IPS-20b (cell line): ENCODE measurements at regions not wholly inside any gene's neighbourhood (a gene's known extent, or its start where the extent isn't known, plus 50 kb on each side); places are given as distances from the start of the nearest gene placed in this dataset.

ENCODE experiments used
- H3K27ac ChIP-seq: one replicate; pipeline ENCODE4 v1.5.1; 2013; ENCODE audit warnings: low read length
- H3K27me3 ChIP-seq: 2 replicates; pipeline ENCODE4 v1.6.1; 2013; ENCODE audit warnings: mild to moderate bottlenecking, low read length, inconsistent platforms; ENCODE audit not compliant: insufficient read depth
- H3K36me3 ChIP-seq: 2 replicates; pipeline ENCODE4 v1.6.1; 2013; ENCODE audit warnings: low read depth, mild to moderate bottlenecking, inconsistent platforms, low read length, moderate library complexity; ENCODE audit not compliant: insufficient read depth
- H3K4me1 ChIP-seq: 2 replicates; pipeline ENCODE4 v1.6.1; 2013; ENCODE audit warnings: mild to moderate bottlenecking, control low read depth, inconsistent platforms, low read length, moderate library complexity; ENCODE audit not compliant: insufficient read depth
- H3K4me3 ChIP-seq: 2 replicates; pipeline ENCODE4 v1.5.1; 2013; ENCODE audit warnings: mild to moderate bottlenecking, low read length, inconsistent platforms
- H3K9ac ChIP-seq: 2 replicates; pipeline ENCODE4 v1.6.1; 2013; ENCODE audit warnings: low read depth, mild to moderate bottlenecking, inconsistent platforms, low read length, moderate library complexity
- H3K9me3 ChIP-seq: 2 replicates; pipeline ENCODE4 v1.6.1; 2013; ENCODE audit warnings: mild to moderate bottlenecking, low read depth, low read length, inconsistent platforms; ENCODE audit not compliant: insufficient read depth

GRCh38 chr9:88805217-88805943 lies 185.9 kb upstream of the S1PR3 start:
- Histone ChIP-seq H3K4me3 (no peak overlapping the region), H3K9me3 (no peaks in the 10 kb centered on the region), H3K9ac (no peak overlapping the region)

GRCh38 chr9:88807426-88807825 lies 183.8 kb upstream of the S1PR3 start:
- Histone ChIP-seq H3K9ac (no peak overlapping the region), H3K36me3 (no peaks in the 10 kb centered on the region), H3K4me3 (no peak overlapping the region), H3K9me3 (no peaks in the 10 kb centered on the region), H3K27ac (no peak overlapping the region), H3K27me3 (no peaks in the 10 kb centered on the region), H3K4me1 (no peaks in the 10 kb centered on the region)

More at GRCh38 chr9:88805217-88805943, 185.9 kb upstream of the S1PR3 start:
- Histone ChIP-seq H3K36me3 (no peaks in the 10 kb centered on the region), H3K4me1 (no peaks in the 10 kb centered on the region), H3K27ac (no peak overlapping the region), H3K27me3 (no peaks in the 10 kb centered on the region)

- H3K27ac ChIP-seq: no peak overlapping the region
- H3K36me3 ChIP-seq: no peaks in the 10 kb centered on the region
- H3K4me1 ChIP-seq: no peaks in the 10 kb centered on the region
- no peak overlapping the region for H3K9ac ChIP-seq
- H3K27me3 ChIP-seq: no peaks in the 10 kb centered on the region
- H3K9me3 ChIP-seq: no peaks in the 10 kb centered on the region
- no peak overlapping the region for H3K4me3 ChIP-seq
Observed at GRCh38 chr9:88808019-88808656, 183.1 kb upstream of the S1PR3 start.

GRCh38 chr9:88808761-88809354 lies 182.4 kb upstream of the S1PR3 start:
- Histone ChIP-seq H3K4me1 (no peaks in the 10 kb centered on the region), H3K27ac (no peak overlapping the region), H3K36me3 (no peaks in the 10 kb centered on the region), H3K27me3 (no peaks in the 10 kb centered on the region), H3K9me3 (no peaks in the 10 kb centered on the region), H3K9ac (no peak overlapping the region), H3K4me3 (no peak overlapping the region)

GRCh38 chr9:88809355-88810161 lies 181.7 kb upstream of the S1PR3 start:
- Histone ChIP-seq H3K27me3 (no peaks in the 10 kb centered on the region), H3K9ac (no peak overlapping the region), H3K27ac (no peak overlapping the region), H3K4me1 (no peaks in the 10 kb centered on the region), H3K9me3 (no peaks in the 10 kb centered on the region), H3K36me3 (no peaks in the 10 kb centered on the region), H3K4me3 (no peak overlapping the region)

- Histone ChIP-seq H3K27ac (no peak overlapping the region), H3K36me3 (no peaks in the 10 kb centered on the region), H3K4me1 (no peaks in the 10 kb centered on the region), H3K4me3 (no peak overlapping the region), H3K9ac (no peak overlapping the region), H3K27me3 (no peaks in the 10 kb centered on the region), H3K9me3 (no peaks in the 10 kb centered on the region)
Observed at GRCh38 chr9:88810826-88811225, 180.4 kb upstream of the S1PR3 start.

- Histone ChIP-seq H3K9me3 (no peaks in the 10 kb centered on the region), H3K4me3 (no peak overlapping the region), H3K9ac (no peak overlapping the region), H3K27ac (no peak overlapping the region), H3K4me1 (no peaks in the 10 kb centered on the region), H3K36me3 (no peaks in the 10 kb centered on the region), H3K27me3 (no peaks in the 10 kb centered on the region)
Observed at GRCh38 chr9:88811511-88811910, 179.8 kb upstream of the S1PR3 start.

- Histone ChIP-seq H3K9ac (no peak overlapping the region), H3K27me3 (no peaks in the 10 kb centered on the region), H3K27ac (no peak overlapping the region), H3K36me3 (no peaks in the 10 kb centered on the region), H3K9me3 (no peaks in the 10 kb centered on the region), H3K4me1 (peaks cover 3% of the 10 kb centered on the region; the same call in 1 of the 2 replicates), H3K4me3 (no peak overlapping the region)
Observed at GRCh38 chr9:88812938-88813637, 178.2 kb upstream of the S1PR3 start.

- Histone ChIP-seq H3K27ac (no peak overlapping the region), H3K4me1 (peaks cover 7% of the 10 kb centered on the region; the same call in 1 of the 2 replicates), H3K9me3 (no peaks in the 10 kb centered on the region), H3K27me3 (no peaks in the 10 kb centered on the region), H3K36me3 (no peaks in the 10 kb centered on the region), H3K4me3 (no peak overlapping the region), H3K9ac (no peak overlapping the region)
Observed at GRCh38 chr9:88813638-88814209, 177.5 kb upstream of the S1PR3 start.

- no peak overlapping the region for H3K27ac ChIP-seq
Observed at GRCh38 chr9:88814577-88814976, 176.7 kb upstream of the S1PR3 start.

GRCh38 chr9:88816141-88816540 lies 175.1 kb upstream of the S1PR3 start:
- no peaks in the 10 kb centered on the region for H3K36me3 ChIP-seq
- no peaks in the 10 kb centered on the region for H3K9me3 ChIP-seq
- H3K9ac ChIP-seq: no peak overlapping the region
- no peaks in the 10 kb centered on the region for H3K27me3 ChIP-seq
- H3K27ac ChIP-seq: no peak overlapping the region
- H3K4me1 ChIP-seq: peaks cover 14% of the 10 kb centered on the region; the same call in 1 of the 2 replicates
- H3K4me3 ChIP-seq: no peak overlapping the region

More at GRCh38 chr9:88814577-88814976, 176.7 kb upstream of the S1PR3 start:
- no peaks in the 10 kb centered on the region for H3K36me3 ChIP-seq
- no peak overlapping the region for H3K9ac ChIP-seq
- H3K4me1 ChIP-seq: peaks cover 12% of the 10 kb centered on the region; the same call in 1 of the 2 replicates
- no peak overlapping the region for H3K4me3 ChIP-seq
- H3K27me3 ChIP-seq: no peaks in the 10 kb centered on the region
- no peaks in the 10 kb centered on the region for H3K9me3 ChIP-seq
